Central memory CD8-positive, alpha-beta T cell (primary cell): ENCODE measurements at regions not wholly inside any gene's neighbourhood (a gene's known extent, or its start where the extent isn't known, plus 50 kb on each side); places are given as distances from the start of the nearest gene placed in this dataset.
"Not testable (repeated sequence)": the region's sequence is repeated elsewhere in the genome, so short reads cannot be mapped to it uniquely, and the experiment has no call there.

Experiments used
- ATAC-seq: fragments of 150-1000 bp; cut with Tn5 transposase; replicated peaks from 2 replicates; pipeline ENCODE4 v1.10.0; 2022; ENCODE audit warnings: mild to moderate bottlenecking, moderate FRiP score, moderate number of reproducible peaks; ENCODE audit not compliant: poor library complexity, severe bottlenecking; ENCODE audit errors: extremely low read depth
- DNase-seq, 2 donors: peaks; one replicate each; pipeline ENCODE4 v3.0.0; 2021; ENCODE audit warnings: low spot score in 2 of 2
- H3K27ac Mint-ChIP-seq: one replicate; pipeline ENCODE4 v1.8.0; 2022; ENCODE audit warnings: low read depth, mild to moderate bottlenecking, moderate library complexity, mixed read lengths
- H3K27me3 Mint-ChIP-seq: one replicate; pipeline ENCODE4 v1.8.0; 2022; ENCODE audit warnings: mixed read lengths
- H3K36me3 Mint-ChIP-seq: one replicate; pipeline ENCODE4 v1.8.0; 2022; ENCODE audit warnings: mild to moderate bottlenecking, moderate library complexity, mixed read lengths; ENCODE audit not compliant: insufficient read depth
- H3K4me1 Mint-ChIP-seq: one replicate; pipeline ENCODE4 v1.8.0; 2022; ENCODE audit warnings: mixed read lengths
- H3K4me3 Mint-ChIP-seq: one replicate; pipeline ENCODE4 v1.8.0; 2022; ENCODE audit warnings: mild to moderate bottlenecking, moderate library complexity, mixed read lengths
- H3K9me3 Mint-ChIP-seq: one replicate; pipeline ENCODE4 v1.8.0; 2022; ENCODE audit warnings: mixed read lengths

DNA sequence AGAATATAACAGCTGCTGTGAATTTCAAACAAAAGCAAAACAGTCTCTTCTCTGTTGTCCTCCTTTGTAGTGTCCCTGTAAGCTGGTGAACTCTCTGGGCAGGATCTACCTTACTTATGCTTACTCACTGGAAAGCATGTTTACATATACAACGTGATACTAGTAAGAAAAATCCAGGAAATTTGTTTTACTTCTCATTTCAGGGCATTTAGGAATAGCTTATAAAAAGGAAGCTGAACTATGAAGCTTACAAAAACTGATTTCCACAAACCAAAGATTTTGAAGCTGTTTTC lies 311.0 kb downstream of the NOVA1 start:
- Mint-ChIP-seq H3K4me1 (no peaks in the 10 kb centered on the region), H3K27me3 (no peaks in the 10 kb centered on the region), H3K4me3 (no peak overlapping the region), H3K9me3 (peaks cover 25% of the 10 kb centered on the region), H3K36me3 (no peaks in the 10 kb centered on the region), H3K27ac (no peak overlapping the region)
- DNase-seq, result no peak
- no peak for ATAC-seq

DNA sequence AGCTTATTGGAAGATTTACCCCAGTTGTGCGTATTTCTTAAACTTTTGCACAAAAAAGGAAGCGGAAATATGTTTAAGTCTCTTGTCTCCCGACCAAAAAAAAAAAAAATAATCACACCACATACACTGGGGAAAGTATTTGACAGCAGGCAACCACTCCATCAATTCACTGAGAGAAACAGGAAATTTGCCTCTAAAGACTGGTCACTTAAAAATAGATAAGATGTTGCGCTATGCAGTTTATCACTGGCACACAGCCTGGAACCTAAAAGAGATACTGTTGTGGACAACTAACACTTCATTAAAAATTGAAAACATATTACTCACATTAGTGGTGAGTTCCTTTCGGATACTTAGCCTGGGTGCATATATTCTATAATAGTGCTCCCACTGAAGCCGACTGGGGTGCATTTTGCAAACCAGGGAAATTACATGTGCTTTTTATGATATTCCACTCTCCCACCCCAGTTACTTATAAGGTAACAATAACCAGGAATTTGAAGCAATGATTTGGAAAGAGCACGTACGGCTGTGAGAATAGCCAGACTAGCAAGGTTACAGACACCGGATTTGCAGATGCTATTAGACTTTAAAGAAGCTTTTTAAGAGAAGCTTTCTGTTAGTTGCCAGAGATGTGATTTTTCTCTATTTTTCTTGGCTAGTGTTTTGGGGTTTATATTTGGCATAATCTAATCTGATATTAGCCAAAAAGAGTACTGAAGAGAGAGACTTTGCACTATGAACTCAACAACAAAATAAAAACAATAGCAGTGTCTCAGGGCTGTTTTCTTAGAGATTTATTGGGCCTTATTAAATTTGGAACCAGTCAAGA lies 311.5 kb downstream of the NOVA1 start:
- ATAC-seq, result no peak
- H3K36me3 Mint-ChIP-seq, result no peaks in the 10 kb centered on the region
- peaks cover 23% of the 10 kb centered on the region for H3K9me3 Mint-ChIP-seq
- no peak overlapping the region for H3K27ac Mint-ChIP-seq
- DNase-seq, result no peak
- no peak overlapping the region for H3K4me3 Mint-ChIP-seq
- H3K27me3 Mint-ChIP-seq, result no peaks in the 10 kb centered on the region
- H3K4me1 Mint-ChIP-seq, result no peaks in the 10 kb centered on the region

DNA sequence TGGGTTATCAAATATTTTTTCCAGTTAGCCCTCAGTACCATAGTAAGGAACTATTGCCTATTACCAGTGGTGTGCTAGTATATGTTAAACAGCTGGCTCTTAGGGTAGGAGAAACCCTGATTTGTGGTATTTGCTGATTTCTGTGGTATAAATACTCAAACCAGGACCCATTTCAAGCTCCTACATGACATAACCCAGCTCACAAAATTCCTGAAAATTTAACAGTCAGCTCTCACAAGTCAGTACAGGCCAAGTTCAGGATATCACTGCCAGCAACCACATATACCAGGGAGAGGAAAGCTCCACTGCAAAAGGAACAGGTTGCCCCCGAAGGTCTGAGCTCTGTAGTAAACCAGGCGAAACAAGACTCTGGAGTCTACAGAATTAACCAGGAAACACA lies 315.3 kb downstream of the NOVA1 start:
- Mint-ChIP-seq H3K9me3 (peaks cover 24% of the 10 kb centered on the region), H3K36me3 (no peaks in the 10 kb centered on the region), H3K4me3 (no peak overlapping the region), H3K4me1 (no peaks in the 10 kb centered on the region), H3K27me3 (no peaks in the 10 kb centered on the region), H3K27ac (no peak overlapping the region)
- DNase-seq (no peak), ATAC-seq (no peak)

DNA sequence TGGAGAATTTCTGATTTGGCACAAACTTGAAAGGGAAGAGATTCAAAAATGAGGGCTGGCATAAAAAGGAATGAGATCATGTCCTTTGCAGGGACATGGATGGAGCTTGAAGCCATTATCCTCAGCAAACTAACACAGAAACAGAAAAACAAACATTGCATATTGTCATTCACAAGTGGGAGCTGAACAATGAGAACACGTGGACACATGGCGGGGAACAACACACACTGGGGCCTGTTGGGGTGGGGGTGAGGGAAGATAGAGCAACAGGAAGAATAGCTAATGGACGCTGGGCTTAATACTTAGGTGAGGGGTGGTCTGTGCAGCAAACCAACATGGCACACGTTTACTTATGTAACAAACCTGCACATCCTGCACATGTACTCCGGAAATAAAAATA lies 315.8 kb downstream of the NOVA1 start:
- not testable (repeated sequence) for ATAC-seq, H3K4me3 Mint-ChIP-seq, H3K36me3 Mint-ChIP-seq, H3K4me1 Mint-ChIP-seq, H3K27me3 Mint-ChIP-seq, H3K27ac Mint-ChIP-seq, DNase-seq
- H3K9me3 Mint-ChIP-seq, result peaks cover 24% of the 10 kb centered on the region

DNA sequence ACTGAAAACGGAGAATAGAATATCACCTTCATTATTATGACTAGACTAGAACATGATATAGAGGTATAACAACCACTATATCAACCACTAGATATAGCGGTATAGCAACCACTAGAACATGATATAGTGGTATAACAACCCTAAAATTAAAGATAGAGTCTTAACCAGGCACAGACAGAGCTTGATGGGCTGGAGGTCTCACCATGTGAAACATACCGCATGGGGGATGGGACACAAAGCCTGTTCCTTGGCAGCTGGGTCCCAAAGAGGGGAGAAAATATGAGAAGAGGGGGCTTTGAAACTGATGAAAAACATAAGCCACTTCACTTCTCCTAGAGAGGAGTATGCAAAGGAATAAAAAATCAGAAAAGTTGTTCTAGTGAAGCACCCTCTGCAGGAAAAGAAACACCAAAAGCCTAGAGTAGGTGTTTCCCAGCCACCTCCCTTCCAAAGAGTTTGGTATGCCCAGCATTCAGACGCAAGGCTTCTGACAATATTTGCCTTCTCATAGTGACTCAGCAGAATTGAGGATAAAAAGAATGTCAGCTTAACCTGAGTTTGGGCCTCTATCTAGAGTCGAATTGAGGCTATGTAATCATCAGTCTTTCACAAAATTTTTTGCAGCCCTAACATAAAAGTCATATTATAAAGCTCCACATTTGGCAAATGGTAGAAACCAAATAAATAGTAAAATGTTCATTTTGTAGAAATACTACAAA lies 316.4 kb downstream of the NOVA1 start:
- no peak for DNase-seq

DNA sequence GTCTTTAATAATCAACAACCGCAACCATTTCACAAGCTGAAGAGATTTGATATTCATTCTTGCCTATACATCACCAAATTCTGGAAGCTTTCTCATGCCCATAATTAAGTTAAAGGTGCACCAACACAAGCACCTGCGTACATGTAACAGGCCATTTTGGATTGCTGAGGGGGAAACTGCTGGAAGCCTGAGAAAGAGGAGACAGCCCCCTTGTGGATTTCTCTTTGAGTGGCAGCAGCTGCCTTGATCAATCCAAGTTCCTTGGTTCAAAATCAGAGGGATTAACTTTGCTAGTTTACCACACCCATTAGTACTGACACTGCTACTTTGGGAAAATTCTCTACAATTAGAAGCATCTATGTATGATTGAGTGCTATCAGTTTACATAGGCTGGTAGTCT lies 321.1 kb downstream of the NOVA1 start:
- no peaks in the 10 kb centered on the region for H3K4me1 Mint-ChIP-seq
- H3K4me3 Mint-ChIP-seq, result no peak overlapping the region
- no peak for DNase-seq
- ATAC-seq, result no peak
- no peaks in the 10 kb centered on the region for H3K36me3 Mint-ChIP-seq
- H3K27ac Mint-ChIP-seq, result no peak overlapping the region
- H3K27me3 Mint-ChIP-seq, result no peaks in the 10 kb centered on the region
- peaks cover 15% of the 10 kb centered on the region for H3K9me3 Mint-ChIP-seq

More for the DNA sequence above, 316.4 kb downstream of the NOVA1 start:
- no peaks in the 10 kb centered on the region for H3K36me3 Mint-ChIP-seq
- H3K27me3 Mint-ChIP-seq, result no peaks in the 10 kb centered on the region
- H3K27ac Mint-ChIP-seq, result no peak overlapping the region
- ATAC-seq, result no peak
- no peaks in the 10 kb centered on the region for H3K4me1 Mint-ChIP-seq
- H3K4me3 Mint-ChIP-seq, result no peak overlapping the region
- peaks cover 24% of the 10 kb centered on the region for H3K9me3 Mint-ChIP-seq

DNA sequence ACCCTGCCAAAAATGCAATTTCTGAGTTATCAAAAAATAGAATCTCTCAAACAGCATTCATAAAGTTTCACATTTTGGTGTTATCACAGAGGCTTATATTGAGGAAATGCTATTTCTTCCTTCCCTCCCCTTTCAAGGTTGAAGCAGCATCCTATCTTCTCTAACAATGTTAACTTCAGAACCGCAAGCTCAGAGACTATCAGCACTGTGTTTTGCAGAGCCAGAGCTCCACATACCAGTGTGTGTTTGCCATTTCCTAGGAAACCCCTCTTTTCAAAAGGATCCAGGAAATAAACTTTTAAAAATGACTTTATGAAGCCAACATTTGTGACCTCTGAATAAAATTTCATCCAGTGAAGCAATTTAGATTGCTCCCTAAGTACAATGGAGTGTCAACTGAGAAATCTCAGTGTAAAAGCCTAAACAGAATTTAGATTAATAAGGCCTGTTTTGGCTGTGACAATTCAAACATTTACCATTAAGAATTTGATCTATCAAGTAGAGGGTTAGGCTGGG lies 332.6 kb downstream of the NOVA1 start:
- no peak for DNase-seq
- Mint-ChIP-seq H3K36me3 (no peaks in the 10 kb centered on the region), H3K9me3 (peaks cover 21% of the 10 kb centered on the region), H3K4me1 (no peaks in the 10 kb centered on the region), H3K27me3 (no peaks in the 10 kb centered on the region), H3K27ac (no peak overlapping the region), H3K4me3 (no peak overlapping the region)
- no peak for ATAC-seq

DNA sequence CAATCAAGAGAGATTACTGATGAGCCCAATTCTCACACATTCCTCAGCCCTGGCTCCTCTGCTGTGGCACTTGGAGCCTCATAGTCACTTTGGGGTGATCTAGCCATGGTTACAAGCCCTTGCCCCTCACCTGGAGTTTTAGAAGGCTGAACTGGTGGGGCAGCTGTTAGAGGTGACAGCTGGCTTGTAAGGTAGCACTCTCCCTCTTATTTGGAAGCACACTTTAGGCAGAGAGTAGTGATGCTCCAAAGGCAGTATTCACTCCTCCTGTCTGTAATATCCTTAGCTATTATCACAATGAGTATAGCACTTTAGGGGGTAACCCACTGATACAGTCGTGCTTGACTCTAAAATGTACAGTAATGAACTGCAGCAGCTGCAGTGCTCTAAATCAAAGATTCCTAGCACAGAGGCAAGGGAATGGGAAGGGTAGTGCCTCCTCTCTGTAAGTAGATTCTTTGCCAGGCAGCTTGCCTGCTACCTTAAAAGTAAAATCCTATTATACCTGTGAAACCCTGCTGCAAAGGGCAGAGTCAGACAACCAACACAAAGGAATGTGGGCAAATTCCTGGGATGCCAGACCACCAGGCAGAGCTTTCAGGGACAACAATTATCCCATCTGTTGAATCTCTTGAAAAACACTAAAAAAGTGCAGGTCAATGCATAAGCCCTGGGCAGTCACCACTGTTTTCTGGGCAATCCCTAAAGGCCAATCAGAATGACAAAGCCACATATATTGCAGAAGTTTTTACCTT lies 336.3 kb downstream of the NOVA1 start:
- Mint-ChIP-seq H3K4me3 (no peak overlapping the region), H3K27ac (no peak overlapping the region), H3K27me3 (no peaks in the 10 kb centered on the region), H3K9me3 (peaks cover 21% of the 10 kb centered on the region), H3K36me3 (no peaks in the 10 kb centered on the region), H3K4me1 (no peaks in the 10 kb centered on the region)
- no peak for DNase-seq
- ATAC-seq, result no peak

DNA sequence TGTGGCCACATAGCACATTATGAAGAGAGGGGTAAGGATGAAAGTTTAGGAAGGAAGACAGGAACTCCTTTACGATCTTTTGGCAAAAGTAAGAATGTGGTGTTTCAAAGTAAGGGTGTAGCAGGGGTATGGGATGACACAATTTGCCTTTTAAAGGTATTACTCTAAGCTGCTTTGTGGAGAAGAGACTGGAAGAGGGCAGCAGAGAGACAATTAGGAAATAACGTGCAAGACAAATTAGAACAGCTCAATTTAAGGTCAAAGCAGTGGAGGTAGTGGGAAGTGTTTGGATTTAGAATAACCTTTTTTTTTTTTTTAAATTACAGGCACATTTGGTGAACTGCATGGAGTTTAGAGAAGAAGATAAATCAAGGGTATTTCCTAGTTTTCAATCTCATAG lies 342.6 kb downstream of the NOVA1 start:
- DNase-seq, result no peak
- H3K27ac Mint-ChIP-seq, result no peak overlapping the region
- H3K27me3 Mint-ChIP-seq, result no peaks in the 10 kb centered on the region

DNA sequence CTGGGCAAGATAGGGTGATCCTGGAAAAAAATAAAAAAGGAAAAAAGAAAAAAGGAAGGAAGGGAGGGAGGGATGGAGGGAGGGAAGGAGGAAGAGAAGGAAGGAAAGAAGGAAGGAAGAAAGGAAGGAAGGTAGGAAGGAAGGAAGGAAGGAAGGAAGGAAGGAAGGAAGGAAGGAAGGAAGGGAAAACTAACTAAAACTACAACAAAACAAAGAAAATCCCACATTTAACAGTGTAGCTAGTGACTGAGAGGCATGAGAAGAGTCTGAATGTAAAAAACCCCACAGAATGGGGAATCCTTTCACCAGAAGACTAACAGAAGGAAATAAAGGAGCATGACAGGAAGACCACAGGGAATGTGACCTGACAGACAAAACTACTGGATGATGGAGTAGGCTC lies 345.7 kb downstream of the NOVA1 start:
- no peak for ATAC-seq
- no peaks in the 10 kb centered on the region for H3K4me1 Mint-ChIP-seq

More for the DNA sequence above, 342.6 kb downstream of the NOVA1 start:
- Mint-ChIP-seq H3K4me1 (no peaks in the 10 kb centered on the region), H3K36me3 (no peaks in the 10 kb centered on the region), H3K4me3 (no peak overlapping the region), H3K9me3 (peaks cover 31% of the 10 kb centered on the region)
- ATAC-seq, result no peak

DNA sequence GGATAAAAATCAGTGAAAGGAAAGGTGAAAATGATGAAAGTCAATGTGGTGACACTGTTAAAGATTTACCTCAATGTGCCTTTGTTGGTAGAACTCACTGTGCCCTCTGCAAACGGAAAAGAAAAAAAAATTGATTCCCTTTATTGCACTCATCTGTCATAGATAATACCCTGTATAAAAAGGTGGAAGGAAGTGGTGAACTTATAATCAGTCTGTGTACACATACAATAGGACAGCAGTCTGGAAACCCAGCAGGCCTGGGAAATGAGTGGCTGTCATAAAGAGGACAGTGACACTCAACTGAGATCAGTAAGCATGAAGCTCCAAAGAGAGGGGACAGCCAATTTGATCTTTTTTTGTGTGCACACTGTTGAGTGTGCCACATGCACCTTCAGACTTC lies 364.7 kb downstream of the NOVA1 start:
- Mint-ChIP-seq H3K4me1 (no peaks in the 10 kb centered on the region), H3K4me3 (no peak overlapping the region), H3K27ac (no peak overlapping the region), H3K27me3 (no peaks in the 10 kb centered on the region), H3K36me3 (no peaks in the 10 kb centered on the region), H3K9me3 (peaks cover 5% of the 10 kb centered on the region)
- ATAC-seq (no peak), DNase-seq (no peak)

More for the DNA sequence above, 345.7 kb downstream of the NOVA1 start:
- no peaks in the 10 kb centered on the region for H3K36me3 Mint-ChIP-seq
- H3K27me3 Mint-ChIP-seq, result no peaks in the 10 kb centered on the region
- H3K4me3 Mint-ChIP-seq, result no peak overlapping the region
- no peak for DNase-seq
- peaks cover 38% of the 10 kb centered on the region for H3K9me3 Mint-ChIP-seq
- no peak overlapping the region for H3K27ac Mint-ChIP-seq

DNA sequence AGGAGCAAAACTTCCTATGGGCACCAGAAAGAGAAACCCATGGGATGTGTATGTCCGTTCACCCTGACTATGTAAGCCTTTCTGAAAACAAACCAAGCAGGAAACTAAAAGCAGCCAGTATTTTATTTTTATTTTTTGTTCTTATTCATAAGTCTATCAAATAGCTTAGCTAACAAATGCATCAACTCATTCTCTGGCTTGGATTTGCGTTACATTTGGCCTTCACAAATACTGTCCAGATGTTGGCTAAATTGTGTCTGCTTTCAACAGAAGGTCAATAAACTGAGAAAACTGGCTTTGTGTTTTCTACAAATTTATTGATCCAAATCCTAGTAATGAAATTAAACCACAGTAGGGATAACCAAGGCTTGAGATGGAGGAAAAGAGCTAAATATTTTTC lies 379.0 kb downstream of the NOVA1 start:
- H3K27ac Mint-ChIP-seq, result no peak overlapping the region
- H3K27me3 Mint-ChIP-seq, result no peaks in the 10 kb centered on the region
- no peak for ATAC-seq
- no peak for DNase-seq
- H3K36me3 Mint-ChIP-seq, result no peaks in the 10 kb centered on the region
- no peak overlapping the region for H3K4me3 Mint-ChIP-seq
- H3K4me1 Mint-ChIP-seq, result no peaks in the 10 kb centered on the region
- peaks cover 18% of the 10 kb centered on the region for H3K9me3 Mint-ChIP-seq
